ENCODE measurements at regions not wholly inside any gene's neighbourhood (a gene's known extent, or its start where the extent isn't known, plus 50 kb on each side); places are given as distances from the start of the nearest gene placed in this dataset.

- Histone ChIP-seq H3K27ac (no peak overlapping the region), H3K4me3 (no peak overlapping the region), H3K27me3 (no peaks in the 10 kb centered on the region), H3K4me1 (peaks cover 0 to 7% (median 0%) of the 10 kb centered on the region in 4 donors), H3K9me3 (no peaks in the 10 kb centered on the region), H3K36me3 (no peaks in the 10 kb centered on the region)
- intact Hi-C loops (cut with DNase I; ENCODE audit: low total_unique reads) = no loop called here
- peak in 1 of 2 donors; percentile 12 for DNase-seq
- WGBS, 5 donors = 58 to 73% (median 63%) methylated on average over 3 of the region's 3 CpGs
- TF ChIP-seq CTCF (IDR thresholded peaks at IDR 0.05) (no peak), POLR2A (IDR thresholded peaks at IDR 0.05) (no peak), EP300 (IDR thresholded peaks at IDR 0.05) (no peak), POLR2AphosphoS5 (IDR thresholded peaks at IDR 0.05) (no peak)
These were observed 160.9 kb upstream of the FMN2 start for GRCh38 chr1:239930686-239931262.

DNA sequence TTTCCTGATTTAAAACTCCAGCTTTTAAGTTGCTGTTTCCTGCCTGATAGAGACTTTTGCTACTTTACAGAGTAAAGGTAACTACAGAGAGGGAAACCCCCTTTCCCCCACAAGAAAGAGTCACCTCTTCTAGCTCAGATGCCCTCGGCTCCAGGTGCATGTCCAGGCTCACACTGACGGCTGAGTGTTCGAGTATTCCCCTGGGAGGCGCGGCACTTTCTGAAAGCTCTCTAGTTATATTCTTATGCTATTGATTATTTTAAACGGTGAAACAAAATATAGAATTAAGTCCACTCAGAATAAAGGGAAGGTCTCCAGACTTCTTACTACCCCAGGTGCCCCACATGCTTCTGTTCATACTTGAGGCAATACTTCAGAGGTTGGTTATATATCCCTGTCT lies 160.3 kb upstream of the FMN2 start:
- intact Hi-C loops (cut with DNase I; ENCODE audit: low total_unique reads) = no loop called here
- Histone ChIP-seq H3K27ac (no peak overlapping the region), H3K27me3 (no peaks in the 10 kb centered on the region), H3K4me1 (peaks cover 0 to 4% (median 0%) of the 10 kb centered on the region in 4 donors), H3K9me3 (no peaks in the 10 kb centered on the region), H3K36me3 (no peaks in the 10 kb centered on the region), H3K4me3 (no peak overlapping the region)
- DNase-seq = no peak
- 77 to 92% (median 87%) methylated on average over 6 of the region's 6 CpGs for WGBS, 5 donors
- TF ChIP-seq EP300 (IDR thresholded peaks at IDR 0.05) (no peak), POLR2A (IDR thresholded peaks at IDR 0.05) (no peak), POLR2AphosphoS5 (IDR thresholded peaks at IDR 0.05) (no peak), CTCF (IDR thresholded peaks at IDR 0.05) (no peak)

DNA sequence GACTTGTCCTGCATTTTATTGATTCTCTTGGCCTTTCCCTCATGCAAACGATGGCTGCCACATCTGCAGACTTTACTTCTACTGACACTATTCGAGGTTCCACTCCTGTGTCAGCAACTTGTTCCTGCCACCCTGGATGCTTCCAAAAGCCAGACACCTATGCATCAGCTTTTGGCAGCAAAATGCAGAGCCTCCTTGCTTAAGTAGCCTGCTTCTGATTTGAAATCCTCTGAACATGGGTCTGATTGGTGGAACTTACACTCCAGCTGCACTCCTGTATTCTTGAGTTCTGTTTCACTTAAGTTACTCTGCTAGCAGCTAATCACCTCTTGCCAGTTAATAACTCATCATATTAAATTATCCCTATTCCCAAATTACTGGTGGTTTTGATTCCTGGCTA lies 152.1 kb upstream of the FMN2 start:
- H3K36me3 ChIP-seq = no peaks in the 10 kb centered on the region
- H3K4me3 ChIP-seq = no peak overlapping the region
- no peak overlapping the region for H3K27ac ChIP-seq
- H3K4me1 ChIP-seq = no peaks in the 10 kb centered on the region
- no peak for DNase-seq
- H3K9me3 ChIP-seq = peaks cover 0 to 12% (median 4%) of the 10 kb centered on the region in 4 donors
- WGBS, 5 donors = 65 to 82% (median 67%) methylated on average over 2 of the region's 2 CpGs
- no peak for TF ChIP-seq CTCF (IDR thresholded peaks at IDR 0.05)
- TF ChIP-seq POLR2AphosphoS5 (IDR thresholded peaks at IDR 0.05) = no peak
- H3K27me3 ChIP-seq = no peaks in the 10 kb centered on the region
- intact Hi-C loops (cut with DNase I; ENCODE audit: low total_unique reads) = no loop called here

DNA sequence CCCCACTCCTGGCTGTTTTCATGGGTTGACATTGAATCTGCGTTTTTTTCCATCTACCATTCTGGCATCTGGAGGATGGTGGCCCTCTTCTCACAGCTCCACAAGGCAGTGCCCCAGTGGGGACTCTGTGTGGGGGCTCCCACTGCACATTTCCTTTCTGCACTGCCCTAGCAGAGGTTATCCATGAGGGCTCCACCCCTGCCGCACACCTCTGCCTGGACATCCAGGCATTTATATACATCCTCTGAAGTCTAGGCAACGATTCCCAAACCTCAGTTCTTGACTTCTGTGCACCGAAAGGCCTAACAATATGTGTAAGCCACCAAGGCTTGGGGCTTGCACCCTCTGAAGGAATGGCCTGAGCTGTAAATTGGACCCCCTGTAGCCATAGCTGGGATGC lies 147.9 kb upstream of the FMN2 start:
- no peak for DNase-seq
- Histone ChIP-seq H3K4me1 (no peaks in the 10 kb centered on the region), H3K27ac (no peak overlapping the region), H3K27me3 (no peaks in the 10 kb centered on the region), H3K9me3 (peaks cover 0 to 12% (median 4%) of the 10 kb centered on the region in 4 donors), H3K36me3 (no peaks in the 10 kb centered on the region), H3K4me3 (no peak overlapping the region)
- no peak for TF ChIP-seq POLR2A (IDR thresholded peaks at IDR 0.05)
- no peak for TF ChIP-seq CTCF (IDR thresholded peaks at IDR 0.05)
- no peak for TF ChIP-seq EP300 (IDR thresholded peaks at IDR 0.05)
- TF ChIP-seq POLR2AphosphoS5 (IDR thresholded peaks at IDR 0.05) = no peak
- 89 to 95% (median 93%) methylated on average over 4 of the region's 4 CpGs for WGBS, 5 donors
- intact Hi-C loops (cut with DNase I; ENCODE audit: low total_unique reads) = no loop called here

All from stomach (tissue), 8 donors.